IPS DF 4.7 (cell line): ENCODE measurements at regions not wholly inside any gene's neighbourhood (a gene's known extent, or its start where the extent isn't known, plus 50 kb on each side); places are given as distances from the start of the nearest gene placed in this dataset.

ENCODE experiments used
- DNase-seq: peaks from one replicate; pipeline ENCODE4 v3.0.0-alpha.2; 2013; ENCODE audit warnings: low spot score; ENCODE audit errors: extremely low read depth

DNA sequence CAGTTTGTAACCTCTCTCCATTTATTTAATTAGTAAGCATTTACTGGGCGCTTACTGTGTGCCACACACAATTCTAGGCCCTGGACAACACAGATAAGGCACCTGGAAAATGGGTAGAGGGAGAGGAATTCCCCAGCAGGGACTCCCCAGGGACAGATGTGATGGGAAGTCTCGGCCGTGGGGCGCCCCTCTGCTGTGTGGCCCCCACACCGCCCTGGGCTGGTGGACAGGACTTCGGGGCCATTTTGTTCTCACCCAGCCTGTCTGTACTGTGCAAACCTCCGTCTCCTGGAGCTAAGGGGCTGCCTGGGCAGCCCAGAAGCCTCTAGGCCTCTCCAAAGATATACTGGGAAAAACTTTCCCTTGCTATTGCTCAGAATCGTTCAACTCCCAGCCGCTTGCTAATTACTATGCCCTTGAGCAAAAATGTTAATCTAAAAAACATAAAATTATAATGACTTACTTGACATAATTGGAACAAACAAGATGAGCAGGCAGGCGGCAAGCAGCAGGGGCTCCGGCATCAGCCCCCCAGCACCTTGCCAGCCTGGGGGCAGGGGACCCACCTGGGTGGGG, 64.4 kb upstream of the NCOR2 start:
- DNase-seq: no peak

DNA sequence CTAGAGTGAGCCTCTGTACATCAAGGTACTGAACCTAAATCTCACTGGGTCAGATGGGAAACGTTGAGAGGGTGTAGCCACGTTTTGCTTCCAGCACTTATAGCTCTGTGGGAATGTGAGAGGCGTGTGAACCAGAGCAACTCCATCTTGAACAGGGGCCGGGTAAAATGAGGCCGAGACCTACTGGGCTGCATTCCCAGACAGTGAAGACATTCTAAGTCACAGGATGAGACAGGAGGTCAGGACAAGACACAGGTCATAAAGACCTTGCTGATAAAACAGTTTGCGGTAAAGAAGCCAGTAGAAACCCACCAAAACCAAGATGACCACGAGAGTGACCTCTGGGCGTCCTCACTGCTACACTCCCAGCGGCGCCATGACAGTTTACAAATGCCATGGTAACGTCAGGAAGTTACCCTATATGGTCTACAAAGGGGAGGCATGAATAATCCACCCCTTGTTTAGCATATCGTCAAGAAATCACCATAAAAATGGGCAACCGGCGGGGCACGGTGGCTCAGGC, 63.4 kb upstream of the NCOR2 start:
- DNase-seq: no peak

DNA sequence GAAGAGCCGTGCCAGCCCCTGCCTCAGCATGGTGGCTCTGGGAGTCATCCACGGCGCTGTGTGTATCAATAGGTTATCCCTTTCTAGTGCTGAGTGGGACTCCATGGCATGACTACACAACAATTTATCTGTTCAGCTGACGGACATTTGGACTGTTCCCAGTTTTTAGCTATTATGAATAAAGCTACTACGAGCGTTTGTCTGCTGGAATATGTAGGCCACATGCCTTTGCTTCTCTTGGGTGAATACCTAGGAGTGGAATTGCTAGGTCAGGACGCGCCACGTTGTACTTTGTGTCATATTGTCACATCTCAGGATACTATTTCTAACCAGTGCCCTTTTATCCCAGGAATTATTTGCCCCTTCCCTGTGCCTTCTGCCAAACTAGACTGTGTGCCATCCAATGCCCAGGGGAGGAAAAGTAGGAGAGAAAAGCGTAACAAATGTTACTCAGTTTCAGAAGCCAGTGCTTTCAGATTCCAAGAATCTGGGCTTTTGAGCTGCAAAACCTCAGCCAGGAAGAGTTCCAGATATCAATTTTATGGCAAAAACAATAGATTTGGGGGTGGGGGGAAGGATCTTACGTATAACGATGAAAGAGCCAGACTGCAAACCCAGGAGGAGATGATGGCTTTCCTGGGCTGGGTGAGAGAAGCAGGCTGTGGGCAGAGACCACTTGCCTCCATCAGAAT, 62.5 kb upstream of the NCOR2 start:
- DNase-seq: no peak

DNA sequence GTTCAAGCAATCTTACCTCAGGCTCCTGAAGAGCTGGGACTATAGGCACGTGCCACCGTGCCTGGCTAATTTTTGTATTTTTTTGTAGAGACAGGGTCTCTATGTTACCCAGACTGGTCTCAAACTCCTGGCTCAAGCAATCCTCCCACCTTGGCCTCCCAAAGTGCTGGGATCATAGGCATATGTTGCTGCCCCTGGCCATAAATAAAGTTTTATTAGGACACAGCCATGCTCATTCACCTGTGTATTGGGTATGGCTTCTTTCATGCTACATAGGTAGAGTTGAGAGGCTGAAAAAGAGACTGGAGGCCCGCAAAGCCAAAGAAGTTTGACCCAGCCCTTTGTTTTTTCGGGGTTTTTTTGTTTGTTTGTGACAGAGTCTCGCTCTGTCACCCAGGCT, 61.7 kb upstream of the NCOR2 start:
- no peak for DNase-seq

DNA sequence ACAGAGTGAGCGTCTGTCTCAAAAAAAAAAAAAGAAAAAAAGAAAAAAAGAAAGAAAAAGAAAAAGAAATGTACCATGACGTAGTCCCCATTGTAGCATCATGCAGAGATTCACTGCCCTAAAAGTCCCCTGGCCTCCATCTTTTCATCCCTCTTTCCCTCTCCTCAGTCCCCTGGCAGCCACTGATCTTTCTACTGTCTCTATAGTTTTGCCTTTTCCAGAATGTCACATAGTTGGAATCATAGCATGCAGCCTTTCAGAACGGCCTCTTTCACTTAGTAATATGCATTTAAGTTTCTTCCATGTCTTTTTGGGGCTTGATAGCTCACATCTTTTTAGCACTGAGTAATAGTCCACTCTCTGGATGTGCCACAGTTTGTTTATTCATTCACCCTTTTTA, 60.5 kb upstream of the NCOR2 start:
- DNase-seq: no peak

DNA sequence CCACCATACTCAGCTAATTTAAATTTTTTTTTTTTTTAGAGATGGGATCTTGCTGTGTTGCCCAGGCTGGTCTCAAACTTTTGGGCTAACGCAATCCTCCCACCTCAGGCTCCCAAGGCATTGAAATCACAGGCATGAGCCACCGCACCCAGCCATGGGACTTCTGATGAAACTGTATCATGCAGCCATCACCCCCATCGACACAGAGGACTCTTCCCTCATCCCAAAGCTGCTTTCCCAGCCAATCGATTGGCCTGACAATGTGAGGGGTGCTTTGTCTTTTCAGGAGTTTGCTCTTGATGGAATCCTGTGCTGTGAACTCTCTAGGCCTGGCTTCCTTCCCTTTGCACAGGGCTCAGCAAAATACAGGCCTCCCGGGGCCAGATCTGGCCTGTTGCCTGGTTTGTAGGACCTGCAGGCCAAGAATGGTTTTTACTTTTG, 59.6 kb upstream of the NCOR2 start:
- DNase-seq: no peak

DNA sequence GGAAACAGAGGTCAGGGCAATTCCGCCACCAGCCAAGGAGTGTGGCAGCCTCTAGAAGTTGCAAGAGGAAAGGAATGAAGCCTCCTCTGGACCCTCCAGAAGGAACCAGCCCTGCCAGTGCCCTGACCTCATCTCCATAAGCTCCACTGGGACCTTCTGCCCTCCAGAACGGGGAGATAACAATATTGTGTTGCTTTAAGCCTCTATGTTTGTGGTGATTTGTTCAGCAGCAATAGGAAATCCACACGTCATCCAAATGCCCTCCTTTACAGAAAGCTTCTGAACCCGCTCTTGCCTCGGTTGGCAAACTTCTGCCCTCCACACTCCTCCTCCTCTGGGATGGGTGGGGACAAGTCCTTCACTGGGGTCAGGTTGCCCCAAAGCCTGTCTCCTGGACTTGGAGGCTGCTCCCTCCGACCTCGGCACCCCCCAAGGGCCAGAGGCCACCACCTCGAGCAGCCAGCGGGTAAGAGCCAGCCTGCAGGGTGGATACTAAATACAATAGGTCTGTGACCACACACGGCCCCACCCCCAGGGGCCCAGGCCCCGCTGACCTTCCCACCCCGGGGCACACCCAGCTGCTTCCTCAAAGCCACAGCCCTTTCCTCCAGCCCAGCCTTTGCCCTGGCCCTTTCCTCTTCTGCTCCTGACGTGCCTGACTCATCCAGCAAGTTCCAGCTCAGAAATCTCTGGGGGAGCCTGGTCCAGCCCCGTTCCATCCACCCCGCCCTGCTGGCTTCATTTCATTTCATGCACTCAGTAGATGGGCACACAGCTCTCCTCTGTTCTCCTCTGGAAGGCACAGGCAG, 58.7 kb upstream of the NCOR2 start:
- no peak for DNase-seq

DNA sequence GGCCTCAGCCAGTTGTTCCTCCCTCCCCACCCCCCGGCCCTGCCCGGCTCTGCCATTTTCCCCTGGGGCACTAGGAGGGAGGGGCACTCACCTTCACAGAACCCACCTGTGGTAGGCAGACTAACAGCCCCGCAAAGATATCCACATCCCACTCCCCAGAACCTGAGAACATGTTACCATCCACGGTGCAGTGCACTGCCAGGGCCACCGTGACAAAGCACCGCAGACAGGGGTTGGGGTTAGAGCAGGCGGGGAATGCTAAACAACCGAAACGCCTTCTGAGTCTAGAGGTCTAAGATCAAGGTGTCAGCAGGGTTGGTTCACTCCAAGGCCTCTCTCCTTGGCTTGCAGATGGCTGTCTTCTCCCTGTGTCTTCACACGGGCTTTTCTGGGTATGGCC, 57.4 kb upstream of the NCOR2 start:
- DNase-seq: no peak

DNA sequence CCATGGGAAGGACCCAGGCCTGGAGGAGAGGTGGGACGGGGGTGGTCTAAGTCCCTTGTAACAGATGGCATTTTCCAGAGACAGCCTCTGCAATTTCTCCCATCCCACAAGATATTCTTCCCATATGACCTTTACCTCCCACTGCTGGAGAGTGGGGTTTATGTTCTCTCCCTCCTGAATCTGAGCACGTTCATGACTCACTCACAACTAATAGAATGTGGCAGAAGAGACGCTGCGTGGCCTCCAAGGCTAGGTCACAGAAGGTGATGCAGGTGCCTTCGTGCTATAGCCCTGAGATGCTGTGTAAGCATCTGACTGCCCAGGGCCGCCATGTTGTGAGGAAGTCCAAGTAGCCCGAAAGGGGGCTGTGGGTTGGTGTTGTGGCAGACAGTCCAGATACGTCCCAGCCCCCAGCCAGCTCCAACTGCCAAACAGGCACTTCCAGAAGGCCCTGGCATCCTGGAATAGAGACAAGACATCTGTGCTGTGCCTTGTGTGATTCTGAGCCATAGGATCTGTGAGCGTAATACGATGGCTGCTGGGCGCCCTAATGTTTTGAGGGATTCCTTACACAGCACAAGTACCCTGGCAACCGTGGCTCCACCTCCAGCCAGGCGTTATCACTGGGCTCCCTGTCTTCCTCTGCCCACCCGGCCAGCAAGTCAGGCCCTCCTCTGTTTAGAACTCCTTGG, 56.1 kb upstream of the NCOR2 start:
- no peak for DNase-seq

DNA sequence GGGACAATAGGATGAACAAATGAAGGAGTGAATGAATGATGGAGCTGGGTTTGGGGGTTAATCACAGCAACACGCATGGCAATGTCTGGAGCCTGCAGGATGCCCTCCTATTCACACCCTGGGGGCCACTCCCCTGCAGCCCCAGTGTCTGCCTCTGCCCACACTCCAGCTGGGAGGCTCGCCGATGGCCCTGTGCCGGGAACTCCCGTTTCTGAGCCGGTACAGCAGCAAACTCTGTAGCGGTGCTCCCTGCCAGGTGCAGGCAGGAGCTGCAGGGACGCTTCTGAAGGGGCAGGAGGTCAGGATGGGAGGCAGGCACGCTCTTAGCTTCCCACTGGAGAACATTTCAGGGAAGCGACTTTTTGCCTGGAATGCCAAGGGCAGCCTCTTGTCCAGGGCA, 55.4 kb upstream of the NCOR2 start:
- DNase-seq: no peak

DNA sequence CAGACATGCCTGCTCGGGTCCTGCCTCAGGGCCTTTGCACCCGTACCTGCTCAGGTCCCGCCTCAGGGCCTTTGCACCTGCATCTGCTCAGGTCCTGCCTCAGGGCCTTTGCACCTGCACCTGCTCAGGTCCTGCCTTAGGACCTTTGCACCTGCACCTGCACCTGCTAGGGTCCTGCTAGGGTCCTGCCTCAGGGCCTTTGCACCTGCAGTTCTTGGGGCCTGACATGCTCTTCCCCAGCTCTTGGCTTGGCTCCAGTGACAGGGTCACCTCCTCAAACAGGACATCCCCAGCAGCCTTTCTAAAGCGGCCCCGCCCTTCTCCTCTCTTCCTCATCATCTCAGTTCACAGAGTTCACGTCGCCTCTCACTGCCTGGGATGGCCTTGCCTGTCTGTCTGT, 54.9 kb upstream of the NCOR2 start:
- DNase-seq: no peak

DNA sequence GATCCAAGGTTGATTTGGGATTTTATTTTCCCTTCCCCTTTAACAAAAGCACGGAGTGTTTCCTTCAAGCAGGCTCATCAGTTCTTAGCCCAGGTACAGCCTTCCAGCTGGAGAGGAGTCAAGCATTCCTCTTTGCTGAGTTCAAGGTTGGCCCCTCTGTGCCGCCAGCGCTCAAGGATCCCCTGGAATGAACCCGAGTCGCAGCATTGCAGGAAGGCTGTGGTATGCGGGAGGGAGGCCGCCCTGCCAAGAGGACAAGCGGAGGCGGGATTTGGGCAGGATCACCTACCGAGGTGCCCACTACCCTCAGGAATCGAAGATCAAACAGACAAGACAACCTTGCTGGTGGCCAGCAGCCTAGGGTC, 53.9 kb upstream of the NCOR2 start:
- no peak for DNase-seq

DNA sequence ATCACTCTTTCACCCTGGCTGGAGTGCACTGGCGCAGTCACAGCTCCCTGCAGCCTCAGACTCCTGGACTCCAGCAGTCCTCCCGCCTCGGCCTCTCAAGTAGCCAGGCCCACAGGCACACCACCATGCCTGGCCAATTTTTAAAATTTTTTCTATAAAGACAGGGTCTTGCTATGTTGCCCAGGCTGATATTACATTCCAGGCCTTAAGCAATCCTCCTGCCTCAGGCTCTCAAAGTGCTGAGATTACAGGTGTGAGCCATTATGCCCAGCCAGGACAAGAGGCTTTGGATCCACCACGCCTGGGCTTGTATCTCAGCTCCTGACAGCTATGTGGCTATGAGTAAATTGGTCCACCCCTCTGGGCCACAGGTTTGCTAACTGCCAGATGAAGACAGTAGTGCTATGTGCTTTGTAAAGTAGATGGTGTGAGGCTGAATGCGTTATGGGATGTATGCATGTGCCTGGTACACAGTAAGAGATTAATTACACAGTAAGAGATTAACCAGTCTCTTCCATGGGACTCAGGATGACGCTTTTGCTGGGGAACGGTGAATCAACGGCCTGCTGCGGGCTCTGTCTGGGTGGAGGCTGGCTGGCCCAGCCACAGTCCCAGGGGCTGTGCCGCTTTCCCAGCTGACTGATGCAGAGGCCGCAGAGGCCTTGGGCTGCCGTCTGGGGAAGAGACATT, 53.3 kb upstream of the NCOR2 start:
- DNase-seq: no peak

DNA sequence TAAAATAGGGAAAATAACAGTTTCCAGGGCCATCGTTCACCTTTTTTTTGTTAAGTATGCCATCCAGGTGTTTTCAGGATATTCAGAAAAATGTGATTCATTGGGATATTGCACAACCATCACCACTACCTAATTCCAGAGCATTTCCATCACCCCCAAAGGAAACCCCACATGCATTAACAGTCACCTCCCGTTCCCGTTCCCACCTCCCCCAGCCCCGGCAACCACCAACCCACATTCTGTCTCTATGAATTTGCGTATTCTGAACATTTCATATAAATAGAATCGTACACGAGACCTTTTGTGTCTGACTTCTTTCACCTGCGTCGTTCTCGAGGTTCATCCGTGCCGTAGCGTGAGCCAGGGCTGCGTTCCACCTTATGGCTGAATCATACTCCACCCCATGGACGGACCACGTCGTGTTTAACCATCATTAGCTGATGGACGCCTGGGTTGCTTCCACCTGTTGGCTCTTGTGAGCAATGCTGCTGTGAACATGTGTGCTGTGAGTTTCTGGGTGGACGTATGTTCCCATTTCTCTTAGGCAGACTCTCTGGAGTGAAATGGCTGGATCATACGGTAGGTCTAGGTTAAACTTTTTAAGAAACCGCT, 51.0 kb upstream of the NCOR2 start:
- DNase-seq: no peak

DNA sequence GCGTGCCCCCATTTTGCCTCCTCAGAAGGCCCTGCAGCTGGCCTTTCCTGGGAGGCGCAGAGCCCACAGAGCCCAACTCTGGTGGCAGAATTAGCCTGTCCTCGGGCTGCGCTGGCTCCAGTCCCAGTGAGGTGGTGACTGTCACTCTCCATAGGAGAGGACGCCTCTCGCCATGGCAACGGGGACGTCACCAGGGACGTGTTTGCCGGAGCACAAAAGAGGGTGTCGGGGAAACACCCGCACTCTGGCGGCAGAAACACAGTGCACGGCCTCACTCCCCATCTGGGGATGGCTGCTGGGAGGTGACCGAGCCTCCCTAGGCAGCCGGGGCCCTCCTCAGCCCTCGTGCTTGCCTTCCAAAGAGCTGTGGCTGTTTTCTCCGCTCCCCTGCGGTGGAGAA, 50.2 kb upstream of the NCOR2 start:
- DNase-seq: no peak
